Erythroblast (primary cell): ENCODE measurements at regions not wholly inside any gene's neighbourhood (a gene's known extent, or its start where the extent isn't known, plus 50 kb on each side); places are given as distances from the start of the nearest gene placed in this dataset.
"Not testable (repeated sequence)": the region's sequence is repeated elsewhere in the genome, so short reads cannot be mapped to it uniquely, and the experiment has no call there.

ENCODE experiments used
- DNase-seq, 2 experiments: peaks; one replicate each; lab custom pipeline; 2025; lab: John Stamatoyannopoulos, UW
- GATA1 ChIP-seq: IDR thresholded peaks from 2 replicates; pipeline ENCODE4 v1.6.1; 2011; ENCODE audit warnings: low read depth, mild to moderate bottlenecking, control low read depth, low read length, moderate library complexity
- POLR2A ChIP-seq: IDR thresholded peaks from 2 replicates; pipeline ENCODE4 v1.6.1; 2011; ENCODE audit warnings: mild to moderate bottlenecking, low read length

- not testable (repeated sequence) for DNase-seq
Measured at GRCh38 chr20:25774203-25774602, 77.5 kb upstream of the ZNF337 start.

DNA sequence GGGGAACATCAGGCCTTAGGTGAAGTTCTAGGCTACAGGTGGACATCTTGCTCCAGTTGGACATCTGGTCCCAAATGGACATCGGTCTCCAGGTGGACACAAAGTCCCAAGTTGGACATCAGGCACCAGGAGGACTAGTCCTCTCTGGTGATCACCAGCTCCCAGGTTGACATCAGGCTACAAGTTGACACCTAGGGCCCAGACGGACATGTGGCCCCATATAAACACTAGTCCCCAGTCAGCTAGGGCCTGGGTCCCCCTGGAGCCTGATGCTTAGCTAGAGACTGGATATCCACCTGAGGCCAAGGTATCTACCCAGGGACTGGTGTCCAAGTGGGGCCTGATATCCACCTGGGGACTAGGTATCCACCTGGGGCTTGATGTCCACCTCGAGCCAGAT is 75.8 kb upstream of the ZNF337 start:
- not testable (repeated sequence) for DNase-seq

- not testable (repeated sequence) for DNase-seq
Measured at GRCh38 chr20:25771818-25772217, 75.2 kb upstream of the ZNF337 start.

DNA sequence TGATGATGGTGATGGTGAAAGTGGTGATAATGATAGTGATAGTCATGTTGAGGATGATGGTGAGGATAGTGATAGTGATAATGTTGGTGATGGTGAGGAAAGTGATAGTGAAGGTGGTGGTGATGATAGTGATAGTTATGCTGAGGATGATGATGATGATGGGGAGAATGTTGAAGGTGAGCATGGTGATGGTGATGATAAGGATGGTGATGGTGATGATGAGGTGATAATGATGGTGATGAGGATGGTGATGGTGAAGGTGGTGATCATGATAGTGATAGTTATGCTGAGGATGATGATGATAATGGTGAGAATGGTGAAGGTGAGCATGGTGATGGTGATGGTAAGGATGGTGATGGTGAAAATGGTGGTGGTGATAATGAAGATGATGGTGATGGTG is 64.9 kb upstream of the ZNF337 start:
- DNase-seq: no peak
- no peak for TF ChIP-seq GATA1
- TF ChIP-seq POLR2A: no peak

GRCh38 chr20:25761046-25761445 is 64.4 kb upstream of the ZNF337 start:
- DNase-seq: not testable (repeated sequence)

- no peak for TF ChIP-seq GATA1
- TF ChIP-seq POLR2A: no peak
- peak; percentile 50 to 54 for DNase-seq
Measured at GRCh38 chr20:25750765-25751696, 54.4 kb upstream of the ZNF337 start.

- DNase-seq: no peak
- TF ChIP-seq GATA1: no peak
- TF ChIP-seq POLR2A: no peak
Measured at GRCh38 chr20:25750220-25750764, 53.6 kb upstream of the ZNF337 start.

DNA sequence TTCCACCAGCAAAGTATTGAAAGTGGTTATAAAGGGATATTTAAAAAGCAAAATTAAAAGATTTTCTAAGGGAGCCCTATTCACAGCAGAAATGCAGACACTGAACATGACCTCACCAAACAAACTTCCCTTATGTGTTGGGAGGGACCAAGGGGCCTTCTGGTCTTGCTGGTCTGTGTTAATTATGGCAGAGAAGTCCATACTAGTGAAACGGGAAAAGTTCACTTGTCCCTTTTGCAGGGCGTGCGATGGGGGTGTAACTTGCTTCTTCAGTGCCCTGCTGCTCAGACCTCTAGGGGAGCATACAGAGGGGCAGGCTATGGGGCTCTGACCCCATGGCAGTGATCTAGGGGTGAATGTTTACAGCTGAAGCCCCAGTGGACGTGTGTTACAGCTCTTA is 53.0 kb upstream of the ZNF337 start:
- TF ChIP-seq GATA1: no peak
- no peak for TF ChIP-seq POLR2A

More for the DNA sequence above, 53.0 kb upstream of the ZNF337 start:
- DNase-seq: no peak
